A549 (cell line): ENCODE measurements at regions not wholly inside any gene's neighbourhood (a gene's known extent, or its start where the extent isn't known, plus 50 kb on each side); places are given as distances from the start of the nearest gene placed in this dataset.

Source experiments
- EP300 ChIP-seq, 2 experiments: fragments of >200 bp; sonication (Bioruptor Twin); formaldehyde crosslinking; IDR thresholded peaks; 2 replicates in 1 of 2; 3 replicates in 1 of 2; pipeline ENCODE4 v1.6.1; 2016 to 2017
- HOXA7 ChIP-seq: fragments of 250-450 bp; sonication (Bioruptor Pico); IDR thresholded peaks from 2 replicates; pipeline ENCODE4 v1.5.0; 2020; ENCODE audit warnings: mild to moderate bottlenecking, moderate library complexity
- JUN ChIP-seq, 2 experiments: fragments of >200 bp; sonication (Bioruptor Twin); formaldehyde crosslinking; IDR thresholded peaks; 2 replicates in 1 of 2; 3 replicates in 1 of 2; pipeline ENCODE4 v1.6.1; 2016 to 2017
- JUNB ChIP-seq: fragments of >200 bp; sonication (Bioruptor Twin); formaldehyde crosslinking; IDR thresholded peaks from 2 replicates; pipeline ENCODE4 v1.6.1; 2016
- POLR2A ChIP-seq: IDR thresholded peaks from 2 replicates; pipeline ENCODE4 v1.6.1; 2012; ENCODE audit warnings: mild to moderate bottlenecking, low read length
- RAD21 ChIP-seq, 2 experiments: fragments of >200 bp in 1 of 2; sonication (Bioruptor Twin) in 1 of 2; formaldehyde crosslinking in 1 of 2; IDR thresholded peaks in 1 of 2; conservative IDR thresholded peaks in 1 of 2; 2 replicates in 1 of 2; 3 replicates in 1 of 2; pipeline ENCODE4 v1.6.1; 2012 to 2018; ENCODE audit warnings: inconsistent platforms in 1 of 2
- SREBF2 ChIP-seq: fragments of 450-650 bp; IDR thresholded peaks from 2 replicates; pipeline ENCODE4 v1.6.1; 2014; ENCODE audit warnings: mild to moderate bottlenecking, moderate library complexity
- TP53 ChIP-seq: fragments of 250-450 bp; sonication (Bioruptor Pico); IDR thresholded peaks from 2 replicates; pipeline ENCODE4 v1.5.0; 2021; ENCODE audit warnings: mild to moderate bottlenecking, moderate library complexity
- ZSCAN20 ChIP-seq: fragments of 250-450 bp; sonication (Bioruptor Pico); IDR thresholded peaks from 2 replicates; pipeline ENCODE4 v1.8.0; 2022; ENCODE audit warnings: mild to moderate bottlenecking, moderate library complexity
- TF ChIP-seq, protein P1 (sequence below): fragments of >200 bp; sonication (Bioruptor Twin); formaldehyde crosslinking; IDR thresholded peaks from 3 replicates; pipeline ENCODE4 v1.5.1; 2016
- TF ChIP-seq, protein P2 (sequence below): IDR thresholded peaks from 2 replicates; pipeline ENCODE4 v1.6.1; 2012
- TF ChIP-seq, protein P3 (sequence below): fragments of 200-600 bp; sonication (generic); IDR thresholded peaks from 2 replicates; pipeline ENCODE4 v1.6.1; 2016; ENCODE audit warnings: antibody characterized with exemption, mild to moderate bottlenecking, moderate library complexity

DNA sequence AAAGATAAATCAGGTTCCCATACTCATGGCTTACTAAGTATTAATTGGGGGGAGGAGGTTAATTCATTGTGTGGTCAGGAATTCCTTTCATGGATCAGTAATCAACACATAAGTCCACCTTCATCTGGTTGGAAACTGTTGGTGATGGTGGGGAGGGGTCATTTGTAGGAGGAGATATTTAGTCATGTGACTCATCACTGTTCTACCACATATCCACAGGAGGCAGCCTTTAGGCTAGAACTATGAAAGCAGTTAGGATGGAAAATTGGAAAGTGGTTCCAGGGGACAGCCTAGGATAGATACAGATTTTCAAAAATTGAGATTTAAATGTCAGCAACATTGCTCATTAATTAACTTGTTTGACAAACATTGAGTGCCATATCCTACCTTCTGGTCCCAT, 122.8 kb upstream of the PAXBP1 start:
- TF ChIP-seq, protein P1, sequence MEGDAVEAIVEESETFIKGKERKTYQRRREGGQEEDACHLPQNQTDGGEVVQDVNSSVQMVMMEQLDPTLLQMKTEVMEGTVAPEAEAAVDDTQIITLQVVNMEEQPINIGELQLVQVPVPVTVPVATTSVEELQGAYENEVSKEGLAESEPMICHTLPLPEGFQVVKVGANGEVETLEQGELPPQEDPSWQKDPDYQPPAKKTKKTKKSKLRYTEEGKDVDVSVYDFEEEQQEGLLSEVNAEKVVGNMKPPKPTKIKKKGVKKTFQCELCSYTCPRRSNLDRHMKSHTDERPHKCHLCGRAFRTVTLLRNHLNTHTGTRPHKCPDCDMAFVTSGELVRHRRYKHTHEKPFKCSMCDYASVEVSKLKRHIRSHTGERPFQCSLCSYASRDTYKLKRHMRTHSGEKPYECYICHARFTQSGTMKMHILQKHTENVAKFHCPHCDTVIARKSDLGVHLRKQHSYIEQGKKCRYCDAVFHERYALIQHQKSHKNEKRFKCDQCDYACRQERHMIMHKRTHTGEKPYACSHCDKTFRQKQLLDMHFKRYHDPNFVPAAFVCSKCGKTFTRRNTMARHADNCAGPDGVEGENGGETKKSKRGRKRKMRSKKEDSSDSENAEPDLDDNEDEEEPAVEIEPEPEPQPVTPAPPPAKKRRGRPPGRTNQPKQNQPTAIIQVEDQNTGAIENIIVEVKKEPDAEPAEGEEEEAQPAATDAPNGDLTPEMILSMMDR, result no peak
- no peak for TF ChIP-seq RAD21 (conservative IDR thresholded peaks at IDR 0.05 in 1 of 2, IDR thresholded peaks at IDR 0.05 in 1 of 2)
- TF ChIP-seq HOXA7 (CRISPR knock-in tag), result no peak
- TF ChIP-seq TP53, result no peak
- TF ChIP-seq SREBF2, result no peak
- no peak for TF ChIP-seq POLR2A
- no peak for TF ChIP-seq EP300 (IDR thresholded peaks at IDR 0.05)
- TF ChIP-seq JUNB, result no peak
- TF ChIP-seq, protein P2, sequence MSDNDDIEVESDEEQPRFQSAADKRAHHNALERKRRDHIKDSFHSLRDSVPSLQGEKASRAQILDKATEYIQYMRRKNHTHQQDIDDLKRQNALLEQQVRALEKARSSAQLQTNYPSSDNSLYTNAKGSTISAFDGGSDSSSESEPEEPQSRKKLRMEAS, result no peak
- no peak for TF ChIP-seq JUN (IDR thresholded peaks at IDR 0.05)
- TF ChIP-seq ZSCAN20, result no peak
- TF ChIP-seq, protein P3, sequence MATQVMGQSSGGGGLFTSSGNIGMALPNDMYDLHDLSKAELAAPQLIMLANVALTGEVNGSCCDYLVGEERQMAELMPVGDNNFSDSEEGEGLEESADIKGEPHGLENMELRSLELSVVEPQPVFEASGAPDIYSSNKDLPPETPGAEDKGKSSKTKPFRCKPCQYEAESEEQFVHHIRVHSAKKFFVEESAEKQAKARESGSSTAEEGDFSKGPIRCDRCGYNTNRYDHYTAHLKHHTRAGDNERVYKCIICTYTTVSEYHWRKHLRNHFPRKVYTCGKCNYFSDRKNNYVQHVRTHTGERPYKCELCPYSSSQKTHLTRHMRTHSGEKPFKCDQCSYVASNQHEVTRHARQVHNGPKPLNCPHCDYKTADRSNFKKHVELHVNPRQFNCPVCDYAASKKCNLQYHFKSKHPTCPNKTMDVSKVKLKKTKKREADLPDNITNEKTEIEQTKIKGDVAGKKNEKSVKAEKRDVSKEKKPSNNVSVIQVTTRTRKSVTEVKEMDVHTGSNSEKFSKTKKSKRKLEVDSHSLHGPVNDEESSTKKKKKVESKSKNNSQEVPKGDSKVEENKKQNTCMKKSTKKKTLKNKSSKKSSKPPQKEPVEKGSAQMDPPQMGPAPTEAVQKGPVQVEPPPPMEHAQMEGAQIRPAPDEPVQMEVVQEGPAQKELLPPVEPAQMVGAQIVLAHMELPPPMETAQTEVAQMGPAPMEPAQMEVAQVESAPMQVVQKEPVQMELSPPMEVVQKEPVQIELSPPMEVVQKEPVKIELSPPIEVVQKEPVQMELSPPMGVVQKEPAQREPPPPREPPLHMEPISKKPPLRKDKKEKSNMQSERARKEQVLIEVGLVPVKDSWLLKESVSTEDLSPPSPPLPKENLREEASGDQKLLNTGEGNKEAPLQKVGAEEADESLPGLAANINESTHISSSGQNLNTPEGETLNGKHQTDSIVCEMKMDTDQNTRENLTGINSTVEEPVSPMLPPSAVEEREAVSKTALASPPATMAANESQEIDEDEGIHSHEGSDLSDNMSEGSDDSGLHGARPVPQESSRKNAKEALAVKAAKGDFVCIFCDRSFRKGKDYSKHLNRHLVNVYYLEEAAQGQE, result no peak
